DND-41 (cell line): ENCODE measurements at regions not wholly inside any gene's neighbourhood (a gene's known extent, or its start where the extent isn't known, plus 50 kb on each side); places are given as distances from the start of the nearest gene placed in this dataset.

Experiments used
- ATAC-seq: fragments of 200-7000 bp; cut with Tn5 transposase; 3 replicates; pipeline ENCODE4 v1.9.1; 2021; ENCODE audit warnings: low read depth; ENCODE audit not compliant: insufficient read depth
- DNase-seq: peaks from one replicate; pipeline ENCODE4 v3.0.0-alpha.2; 2020
- H2AFZ ChIP-seq: 2 replicates; pipeline ENCODE4 v1.6.0; 2012; ENCODE audit warnings: low read depth, low read length
- H3K27ac ChIP-seq: 2 replicates; pipeline ENCODE4 v1.5.1; 2012; ENCODE audit warnings: low read length, inconsistent platforms
- H3K27me3 ChIP-seq: fragments of 200-600 bp; sonication (generic); 2 replicates; pipeline ENCODE4 v1.6.0; 2012; ENCODE audit warnings: low read length, mild to moderate bottlenecking, inconsistent platforms; ENCODE audit not compliant: insufficient read depth, poor library complexity
- H3K36me3 ChIP-seq: 2 replicates; pipeline ENCODE4 v1.5.1; 2012; ENCODE audit warnings: low read length, inconsistent platforms; ENCODE audit not compliant: insufficient read depth
- H3K4me1 ChIP-seq: 2 replicates; pipeline ENCODE4 v1.5.1; 2012; ENCODE audit warnings: mild to moderate bottlenecking, low read length; ENCODE audit not compliant: insufficient read depth
- H3K4me2 ChIP-seq: 2 replicates; pipeline ENCODE4 v1.6.0; 2012; ENCODE audit warnings: mild to moderate bottlenecking, moderate library complexity, low read length, inconsistent platforms; ENCODE audit not compliant: insufficient read depth
- H3K4me3 ChIP-seq, 2 experiments: fragments of 200-600 bp in 1 of 2; shearing (Covaris generic) in 1 of 2; 2 replicates each; pipeline ENCODE4 v1.5.1; 2012 to 2016; ENCODE audit warnings: inconsistent platforms in 2 of 2, low read length in 2 of 2, mild to moderate bottlenecking in 2 of 2, low read depth in 1 of 2, moderate library complexity in 1 of 2
- H3K79me2 ChIP-seq: 2 replicates; pipeline ENCODE4 v1.6.0; 2012; ENCODE audit warnings: low read length, inconsistent platforms; ENCODE audit not compliant: insufficient read depth
- H3K9ac ChIP-seq: 2 replicates; pipeline ENCODE4 v1.6.0; 2012; ENCODE audit warnings: low read depth, mild to moderate bottlenecking, inconsistent platforms, low read length, moderate library complexity
- H3K9me3 ChIP-seq: 2 replicates; pipeline ENCODE4 v1.5.1; 2012; ENCODE audit warnings: low read length, moderate library complexity, mild to moderate bottlenecking, inconsistent platforms; ENCODE audit not compliant: insufficient read depth, severe bottlenecking
- H4K20me1 ChIP-seq: 2 replicates; pipeline ENCODE4 v1.6.0; 2012; ENCODE audit warnings: low read length; ENCODE audit not compliant: insufficient read depth
- EZH2 ChIP-seq: IDR thresholded peaks from 3 replicates; pipeline ENCODE4 v1.6.1; 2012; ENCODE audit warnings: borderline replicate concordance, low read depth, mild to moderate bottlenecking, moderate library complexity, low read length, inconsistent platforms; ENCODE audit not compliant: severe bottlenecking
- TF ChIP-seq, protein P1 (sequence below): IDR thresholded peaks from 2 replicates; pipeline ENCODE4 v1.5.1; 2012; ENCODE audit warnings: borderline replicate concordance, low read length, moderate library complexity, mild to moderate bottlenecking; ENCODE audit not compliant: poor library complexity, severe bottlenecking; ENCODE audit errors: extremely low read depth

DNA sequence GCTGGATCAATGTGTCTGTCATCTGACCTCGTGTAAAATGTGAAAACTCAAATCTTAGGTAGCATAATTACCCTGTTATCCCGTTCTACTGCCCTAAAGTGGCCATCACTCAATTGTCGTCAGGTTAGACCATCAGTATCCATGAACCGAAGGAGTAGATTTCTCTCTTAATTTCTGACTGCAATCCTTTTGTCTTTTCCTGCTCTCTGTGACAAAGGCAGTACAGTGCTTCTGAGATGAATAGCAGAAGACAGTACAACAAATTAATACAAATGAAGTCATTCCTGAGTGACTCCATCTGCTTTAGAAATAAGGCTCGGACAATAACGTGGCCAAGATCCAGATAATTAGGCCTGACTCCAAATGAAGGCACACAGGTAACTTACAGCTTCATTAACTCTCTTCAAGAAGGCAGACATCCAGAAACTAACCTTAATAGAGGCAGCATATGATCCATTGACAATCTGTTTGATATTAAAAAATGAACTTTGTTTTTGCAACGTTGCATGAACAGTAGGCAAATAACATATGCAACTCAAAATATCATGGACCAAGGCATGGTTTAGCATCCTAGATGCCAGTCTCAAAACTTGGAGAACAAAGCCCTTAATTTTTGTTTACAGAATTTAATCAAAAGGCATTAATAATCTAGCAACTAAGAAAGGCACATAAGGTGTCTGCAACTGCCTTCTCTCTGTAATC lies 96.7 kb upstream of the CDH20 start:
- DNase-seq (no peak), ATAC-seq (no peak)
- peaks cover 7% of the 10 kb centered on the region for H3K27me3 ChIP-seq
- H3K4me3 ChIP-seq, result no peak overlapping the region
- H3K9me3 ChIP-seq, result no peaks in the 10 kb centered on the region
- no peak overlapping the region for H2AFZ ChIP-seq
- no peak for TF ChIP-seq EZH2
- TF ChIP-seq, protein P1, sequence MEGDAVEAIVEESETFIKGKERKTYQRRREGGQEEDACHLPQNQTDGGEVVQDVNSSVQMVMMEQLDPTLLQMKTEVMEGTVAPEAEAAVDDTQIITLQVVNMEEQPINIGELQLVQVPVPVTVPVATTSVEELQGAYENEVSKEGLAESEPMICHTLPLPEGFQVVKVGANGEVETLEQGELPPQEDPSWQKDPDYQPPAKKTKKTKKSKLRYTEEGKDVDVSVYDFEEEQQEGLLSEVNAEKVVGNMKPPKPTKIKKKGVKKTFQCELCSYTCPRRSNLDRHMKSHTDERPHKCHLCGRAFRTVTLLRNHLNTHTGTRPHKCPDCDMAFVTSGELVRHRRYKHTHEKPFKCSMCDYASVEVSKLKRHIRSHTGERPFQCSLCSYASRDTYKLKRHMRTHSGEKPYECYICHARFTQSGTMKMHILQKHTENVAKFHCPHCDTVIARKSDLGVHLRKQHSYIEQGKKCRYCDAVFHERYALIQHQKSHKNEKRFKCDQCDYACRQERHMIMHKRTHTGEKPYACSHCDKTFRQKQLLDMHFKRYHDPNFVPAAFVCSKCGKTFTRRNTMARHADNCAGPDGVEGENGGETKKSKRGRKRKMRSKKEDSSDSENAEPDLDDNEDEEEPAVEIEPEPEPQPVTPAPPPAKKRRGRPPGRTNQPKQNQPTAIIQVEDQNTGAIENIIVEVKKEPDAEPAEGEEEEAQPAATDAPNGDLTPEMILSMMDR, result no peak
- no peaks in the 10 kb centered on the region for H3K79me2 ChIP-seq
- H3K36me3 ChIP-seq, result no peaks in the 10 kb centered on the region
- H3K4me2 ChIP-seq, result no peak overlapping the region
- H4K20me1 ChIP-seq, result no peaks in the 10 kb centered on the region
- H3K9ac ChIP-seq, result no peak overlapping the region
- no peak overlapping the region for H3K27ac ChIP-seq
- no peaks in the 10 kb centered on the region for H3K4me1 ChIP-seq

DNA sequence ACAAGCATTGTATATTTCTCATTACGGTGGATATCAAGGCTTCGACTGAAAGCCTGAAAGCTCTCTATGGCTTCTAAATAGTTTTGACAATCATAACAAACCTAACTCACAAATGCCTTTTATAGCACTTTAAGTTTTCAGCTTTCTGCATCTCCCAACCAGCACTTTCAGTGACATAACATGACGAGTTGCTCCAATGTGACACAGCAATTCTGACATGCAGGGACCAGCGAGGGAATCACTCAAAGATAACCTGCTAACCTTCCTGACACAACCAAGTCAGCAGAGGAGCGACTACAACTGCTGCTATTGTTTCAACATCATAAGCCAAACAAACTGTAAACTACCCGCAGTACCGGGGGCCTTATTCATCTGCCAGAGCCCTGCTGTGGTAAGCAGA lies 95.7 kb upstream of the CDH20 start:
- Histone ChIP-seq H3K36me3 (no peaks in the 10 kb centered on the region), H3K4me1 (no peaks in the 10 kb centered on the region), H3K27ac (no peak overlapping the region), H3K9ac (no peak overlapping the region), H2AFZ (no peak overlapping the region), H3K79me2 (no peaks in the 10 kb centered on the region), H3K27me3 (peaks cover 9% of the 10 kb centered on the region), H3K9me3 (no peaks in the 10 kb centered on the region), H3K4me3 (no peak overlapping the region), H3K4me2 (no peak overlapping the region), H4K20me1 (no peaks in the 10 kb centered on the region)
- ATAC-seq (no peak), DNase-seq (no peak)
- TF ChIP-seq EZH2, result no peak
- TF ChIP-seq, protein P1, result no peak

DNA sequence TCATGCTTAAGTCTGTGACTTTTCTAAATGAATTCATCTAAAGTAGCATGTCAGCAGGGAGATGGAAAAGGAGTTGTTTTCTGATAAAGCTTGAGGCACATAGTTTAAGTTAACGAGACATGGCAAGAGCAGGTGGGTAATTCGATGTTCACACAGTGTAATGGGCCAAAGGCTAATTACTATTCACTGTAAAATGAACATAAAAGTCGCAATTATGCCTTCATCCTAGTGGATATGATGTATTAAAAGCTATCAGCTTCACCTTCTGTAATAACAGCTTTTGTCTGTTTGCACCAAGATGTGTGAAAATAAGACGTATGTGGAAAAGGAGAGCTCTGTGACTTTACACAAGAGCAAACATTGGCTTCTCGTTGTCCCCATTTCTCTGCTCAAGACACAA lies 94.2 kb upstream of the CDH20 start:
- no peak for DNase-seq
- no peak overlapping the region for H3K9ac ChIP-seq
- H3K36me3 ChIP-seq, result no peaks in the 10 kb centered on the region
- ATAC-seq, result no peak
- no peaks in the 10 kb centered on the region for H3K79me2 ChIP-seq
- peaks cover 9% of the 10 kb centered on the region for H3K27me3 ChIP-seq
- H3K4me1 ChIP-seq, result no peaks in the 10 kb centered on the region
- no peak overlapping the region for H3K4me3 ChIP-seq
- no peak for TF ChIP-seq EZH2
- H2AFZ ChIP-seq, result no peak overlapping the region
- no peak overlapping the region for H3K27ac ChIP-seq
- no peaks in the 10 kb centered on the region for H3K9me3 ChIP-seq
- no peaks in the 10 kb centered on the region for H4K20me1 ChIP-seq
- H3K4me2 ChIP-seq, result no peak overlapping the region

DNA sequence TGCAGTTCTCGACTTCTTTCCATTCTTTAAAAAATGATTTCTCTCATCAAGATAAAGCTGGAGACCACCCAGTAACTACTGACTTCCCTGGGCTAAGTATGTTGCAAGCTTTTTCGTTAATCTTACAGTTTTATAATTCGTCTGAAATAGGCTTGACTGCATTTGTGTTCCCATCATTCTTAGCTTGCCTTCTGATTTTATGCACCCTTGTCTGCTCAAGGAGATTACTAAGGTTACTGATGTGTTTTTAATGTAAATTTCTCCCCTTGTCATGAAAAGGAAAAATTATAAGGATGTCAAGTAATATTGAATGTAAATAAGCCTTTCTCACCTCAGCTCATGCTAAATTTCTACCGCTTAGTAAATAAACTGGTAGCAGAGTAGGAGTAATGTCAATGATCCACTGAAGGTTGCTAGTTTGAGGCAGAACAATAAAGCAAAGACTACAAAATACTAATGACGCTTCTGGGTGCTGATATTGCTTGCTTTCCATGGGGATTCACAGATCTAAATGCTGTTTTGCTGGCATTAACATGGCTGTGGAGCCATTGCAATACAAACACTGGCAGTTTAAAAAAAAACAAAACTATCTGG lies 91.9 kb upstream of the CDH20 start:
- no peak overlapping the region for H2AFZ ChIP-seq
- no peaks in the 10 kb centered on the region for H3K79me2 ChIP-seq
- no peaks in the 10 kb centered on the region for H3K9me3 ChIP-seq
- no peaks in the 10 kb centered on the region for H3K36me3 ChIP-seq
- no peaks in the 10 kb centered on the region for H4K20me1 ChIP-seq
- H3K4me2 ChIP-seq, result no peak overlapping the region
- no peak overlapping the region for H3K27ac ChIP-seq
- no peak for TF ChIP-seq EZH2
- TF ChIP-seq, protein P1, result no peak
- H3K4me3 ChIP-seq, result no peak overlapping the region
- peaks cover 4% of the 10 kb centered on the region for H3K27me3 ChIP-seq
- DNase-seq (no peak), ATAC-seq (no peak)
- no peak overlapping the region for H3K9ac ChIP-seq
- H3K4me1 ChIP-seq, result no peaks in the 10 kb centered on the region
